CD4-positive, CD25-positive, alpha-beta regulatory T cell (primary cell): ENCODE measurements at regions not wholly inside any gene's neighbourhood (a gene's known extent, or its start where the extent isn't known, plus 50 kb on each side); places are given as distances from the start of the nearest gene placed in this dataset.
"Not testable (repeated sequence)": the region's sequence is repeated elsewhere in the genome, so short reads cannot be mapped to it uniquely, and the experiment has no call there.

ENCODE experiments used
- ATAC-seq, 2 donors: fragments of 150-1000 bp; cut with Tn5 transposase; one replicate each; pipeline ENCODE4 v1.10.0; 2021; ENCODE audit warnings: low read depth in 2 of 2, moderate number of reproducible peaks in 2 of 2, moderate library complexity in 1 of 2
- DNase-seq, 3 donors: peaks; one replicate each; pipeline versions ENCODE4 v3.0.0 to v3.0.0-alpha.2; 2012 to 2022; ENCODE audit warnings: mixed read lengths in 1 of 3
- H3K27ac ChIP-seq: one replicate; pipeline ENCODE4 v1.7.0; 2013; ENCODE audit warnings: mild to moderate bottlenecking, low read length; ENCODE audit not compliant: insufficient read depth, poor library complexity, severe bottlenecking
- H3K27me3 ChIP-seq: one replicate; pipeline ENCODE4 v1.7.0; 2013; ENCODE audit warnings: low read length; ENCODE audit not compliant: control insufficient read depth, insufficient read depth
- H3K36me3 ChIP-seq: one replicate; pipeline ENCODE4 v1.7.0; 2013; ENCODE audit warnings: mild to moderate bottlenecking, low read length, moderate library complexity; ENCODE audit not compliant: control insufficient read depth, insufficient read depth
- H3K4me1 ChIP-seq: 2 replicates; pipeline ENCODE4 v1.7.0; 2013; ENCODE audit warnings: mild to moderate bottlenecking, low read length; ENCODE audit not compliant: insufficient read depth, control insufficient read depth, poor library complexity, severe bottlenecking
- H3K4me3 ChIP-seq: one replicate; pipeline ENCODE4 v1.7.0; 2013; ENCODE audit warnings: low read depth, mild to moderate bottlenecking, low read length, moderate library complexity
- H3K9me3 ChIP-seq, 2 experiments: 1 replicate in 1 of 2; 2 replicates in 1 of 2; pipeline ENCODE4 v1.7.0; 2013; ENCODE audit warnings: low read length in 2 of 2, mild to moderate bottlenecking in 1 of 2, moderate library complexity in 1 of 2; ENCODE audit not compliant: control insufficient read depth in 2 of 2
- H3K27ac Mint-ChIP-seq, 3 donors: one replicate each; pipeline ENCODE4 v1.8.0; 2020 to 2022; ENCODE audit warnings: mild to moderate bottlenecking in 3 of 3, mixed read lengths in 3 of 3, moderate library complexity in 2 of 3
- H3K27me3 Mint-ChIP-seq: one replicate; pipeline ENCODE4 v1.8.0; 2022; ENCODE audit warnings: mild to moderate bottlenecking, mixed read lengths
- H3K36me3 Mint-ChIP-seq: one replicate; pipeline ENCODE4 v1.8.0; 2020; ENCODE audit warnings: mixed read lengths
- H3K4me1 Mint-ChIP-seq, 4 donors: one replicate each; pipeline ENCODE4 v1.8.0; 2020 to 2022; ENCODE audit warnings: mixed read lengths in 4 of 4, mild to moderate bottlenecking in 1 of 4
- H3K4me3 Mint-ChIP-seq, 4 donors: one replicate each; pipeline ENCODE4 v1.8.0; 2020 to 2022; ENCODE audit warnings: mild to moderate bottlenecking in 4 of 4, mixed read lengths in 4 of 4, moderate library complexity in 3 of 4
- H3K9me3 Mint-ChIP-seq, 7 donors: one replicate each; pipeline ENCODE4 v1.8.0; 2020 to 2022; ENCODE audit warnings: mixed read lengths in 7 of 7, mild to moderate bottlenecking in 3 of 7, moderate library complexity in 2 of 7

DNA sequence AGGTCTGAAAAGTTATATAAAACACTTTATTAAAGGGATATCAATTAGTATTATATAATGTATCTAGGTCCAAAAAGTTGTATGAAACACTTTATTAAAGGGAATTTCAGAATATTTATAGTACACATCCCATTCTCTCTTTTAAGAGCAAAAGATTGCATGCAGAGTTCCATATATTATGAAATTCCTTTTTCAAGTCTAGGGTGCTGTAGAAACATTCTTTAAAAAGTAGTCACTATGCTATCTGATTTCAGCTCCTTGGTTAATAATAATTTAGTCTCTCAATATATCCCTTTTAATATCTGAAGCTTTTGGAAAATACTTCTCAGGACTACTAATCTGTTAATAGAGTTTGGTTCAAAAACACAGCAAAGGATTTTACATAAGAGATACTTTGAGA lies 1496.1 kb upstream of the C9orf72 start:
- no peaks in the 10 kb centered on the region for H3K36me3 Mint-ChIP-seq
- no peaks in the 10 kb centered on the region for H3K4me1 ChIP-seq
- DNase-seq, result no peak
- H3K4me3 ChIP-seq, result no peak overlapping the region
- no peak overlapping the region for H3K27ac Mint-ChIP-seq
- H3K9me3 ChIP-seq, result no peaks in the 10 kb centered on the region
- no peaks in the 10 kb centered on the region for H3K27me3 Mint-ChIP-seq
- ATAC-seq, result no peak
- H3K27ac ChIP-seq, result no peak overlapping the region
- H3K36me3 ChIP-seq, result no peaks in the 10 kb centered on the region
- no peaks in the 10 kb centered on the region for H3K4me1 Mint-ChIP-seq
- no peaks in the 10 kb centered on the region for H3K27me3 ChIP-seq
- H3K9me3 Mint-ChIP-seq, result peaks cover 0 to 7% (median 0%) of the 10 kb centered on the region in 7 donors
- no peak overlapping the region for H3K4me3 Mint-ChIP-seq

DNA sequence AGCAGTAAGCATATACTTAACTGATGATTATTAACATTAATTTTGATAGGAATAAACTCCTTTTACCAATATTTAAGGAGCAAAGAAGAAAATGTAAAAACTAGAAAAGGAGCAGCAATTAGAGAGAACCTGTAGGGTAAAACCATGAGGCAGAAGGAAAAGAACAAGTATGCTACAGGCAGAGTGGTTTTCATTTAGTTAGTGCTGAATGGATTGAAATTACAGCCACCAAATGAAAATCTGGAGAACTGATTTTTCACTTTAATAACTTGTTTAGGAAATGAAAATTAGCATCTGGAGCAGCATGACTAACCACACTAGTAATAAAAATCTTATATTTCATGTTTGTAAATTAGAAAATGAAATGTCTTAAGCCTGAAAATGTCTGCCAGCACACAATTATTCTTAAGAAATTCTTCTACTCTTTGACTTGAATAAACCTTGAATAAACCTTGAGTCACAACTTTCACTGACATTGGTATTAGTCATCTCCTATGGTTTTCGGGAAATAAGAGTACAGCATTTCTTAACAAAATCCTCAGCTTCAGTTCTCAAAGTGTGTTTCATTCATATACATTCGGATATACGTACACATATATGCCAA lies 1504.9 kb upstream of the C9orf72 start:
- H3K27me3 ChIP-seq, result no peaks in the 10 kb centered on the region
- no peaks in the 10 kb centered on the region for H3K36me3 ChIP-seq
- no peaks in the 10 kb centered on the region for H3K27me3 Mint-ChIP-seq
- no peak overlapping the region for H3K27ac Mint-ChIP-seq
- DNase-seq, result no peak
- no peaks in the 10 kb centered on the region for H3K36me3 Mint-ChIP-seq
- H3K4me1 ChIP-seq, result no peaks in the 10 kb centered on the region
- no peak overlapping the region for H3K4me3 Mint-ChIP-seq
- H3K9me3 Mint-ChIP-seq, result peaks cover 0 to 7% (median 3%) of the 10 kb centered on the region in 7 donors
- no peak for ATAC-seq
- no peak overlapping the region for H3K27ac ChIP-seq
- no peaks in the 10 kb centered on the region for H3K4me1 Mint-ChIP-seq
- no peaks in the 10 kb centered on the region for H3K9me3 ChIP-seq
- H3K4me3 ChIP-seq, result no peak overlapping the region

DNA sequence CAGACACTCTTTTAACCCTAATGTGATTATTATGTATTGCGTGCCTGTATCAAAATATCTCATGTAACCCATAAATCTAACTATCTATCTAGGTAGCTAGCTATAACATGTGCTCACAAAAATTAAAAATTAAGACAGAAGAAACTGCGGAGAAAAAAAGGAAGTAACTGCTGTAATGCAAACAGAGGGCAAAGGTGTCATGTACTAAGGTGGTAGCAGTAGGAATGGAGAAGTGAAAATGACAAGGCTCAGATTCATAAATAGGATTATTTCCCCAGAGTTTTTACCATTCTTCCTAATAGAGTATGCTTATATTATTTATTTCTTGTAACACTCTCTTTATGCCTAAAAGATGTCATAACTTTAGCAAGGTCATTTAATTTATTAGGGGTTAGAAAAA lies 1527.5 kb upstream of the C9orf72 start:
- H3K9me3 ChIP-seq, result peaks cover 0 to 8% of the 10 kb centered on the region in 2 experiments
- Mint-ChIP-seq H3K4me3 (no peak overlapping the region), H3K27ac (no peak overlapping the region), H3K36me3 (no peaks in the 10 kb centered on the region), H3K27me3 (no peaks in the 10 kb centered on the region), H3K9me3 (peaks cover 3 to 12% (median 4%) of the 10 kb centered on the region in 7 donors), H3K4me1 (no peaks in the 10 kb centered on the region)
- H3K27me3 ChIP-seq, result no peaks in the 10 kb centered on the region
- no peak overlapping the region for H3K27ac ChIP-seq
- no peak overlapping the region for H3K4me3 ChIP-seq
- no peaks in the 10 kb centered on the region for H3K4me1 ChIP-seq
- ATAC-seq, result no peak
- DNase-seq, result no peak
- H3K36me3 ChIP-seq, result no peaks in the 10 kb centered on the region

DNA sequence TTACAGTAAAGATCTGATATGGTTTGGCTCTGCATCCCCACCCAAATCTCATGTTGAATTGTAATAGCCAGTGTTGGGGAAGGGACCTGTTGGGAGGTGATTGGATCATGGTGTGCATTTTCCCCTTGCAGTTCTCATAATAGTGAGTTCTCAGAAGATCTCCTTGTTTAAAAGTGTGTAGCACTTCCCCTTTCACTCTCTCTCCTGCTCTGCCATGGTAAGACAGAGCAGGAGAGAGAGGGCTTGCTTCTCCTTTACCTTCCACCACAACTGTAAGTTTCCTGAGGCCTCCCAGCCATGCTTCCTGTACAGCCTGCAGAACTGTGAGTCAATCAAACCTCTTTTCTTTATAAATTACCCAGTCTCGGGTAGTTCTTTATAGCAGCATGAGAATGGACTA lies 1530.9 kb upstream of the C9orf72 start:
- not testable (repeated sequence) for ATAC-seq, H3K27ac ChIP-seq, H3K27ac Mint-ChIP-seq, H3K36me3 ChIP-seq, H3K4me1 Mint-ChIP-seq, H3K27me3 Mint-ChIP-seq, H3K4me1 ChIP-seq, H3K9me3 ChIP-seq, H3K9me3 Mint-ChIP-seq, H3K4me3 ChIP-seq, DNase-seq, H3K27me3 ChIP-seq, H3K4me3 Mint-ChIP-seq, H3K36me3 Mint-ChIP-seq

DNA sequence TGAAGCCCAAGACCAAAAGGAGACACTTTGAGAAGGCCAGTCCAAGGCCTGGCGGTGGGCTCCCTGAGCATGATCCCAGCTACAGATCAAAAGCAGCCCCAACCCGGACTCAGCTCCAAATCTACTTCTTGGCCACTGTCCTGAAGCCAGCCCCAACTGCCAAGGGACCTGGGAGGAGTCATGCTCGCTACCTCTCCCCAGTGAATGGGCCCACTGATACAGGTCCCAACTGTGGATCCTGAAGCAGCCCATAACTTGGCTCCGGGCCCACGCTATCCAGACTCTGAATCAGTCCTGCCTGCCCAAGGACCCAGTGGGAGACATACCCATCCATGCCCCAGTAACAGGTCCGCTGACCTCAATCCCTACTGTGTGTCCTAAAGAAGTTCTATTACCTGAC lies 1545.3 kb upstream of the C9orf72 start:
- ATAC-seq (peak in 1 of 2 donors; percentile 28), DNase-seq (no peak)
- H3K36me3 Mint-ChIP-seq, result no peaks in the 10 kb centered on the region
- H3K9me3 Mint-ChIP-seq, result peaks cover 0 to 9% (median 3%) of the 10 kb centered on the region in 7 donors
- no peak overlapping the region for H3K27ac Mint-ChIP-seq
- no peak overlapping the region for H3K4me3 ChIP-seq
- H3K9me3 ChIP-seq, result no peaks in the 10 kb centered on the region
- H3K27ac ChIP-seq, result no peak overlapping the region
- H3K4me1 ChIP-seq, result no peaks in the 10 kb centered on the region
- H3K27me3 Mint-ChIP-seq, result no peaks in the 10 kb centered on the region
- no peaks in the 10 kb centered on the region for H3K27me3 ChIP-seq
- H3K4me3 Mint-ChIP-seq, result no peak overlapping the region
- no peaks in the 10 kb centered on the region for H3K4me1 Mint-ChIP-seq
- H3K36me3 ChIP-seq, result no peaks in the 10 kb centered on the region

DNA sequence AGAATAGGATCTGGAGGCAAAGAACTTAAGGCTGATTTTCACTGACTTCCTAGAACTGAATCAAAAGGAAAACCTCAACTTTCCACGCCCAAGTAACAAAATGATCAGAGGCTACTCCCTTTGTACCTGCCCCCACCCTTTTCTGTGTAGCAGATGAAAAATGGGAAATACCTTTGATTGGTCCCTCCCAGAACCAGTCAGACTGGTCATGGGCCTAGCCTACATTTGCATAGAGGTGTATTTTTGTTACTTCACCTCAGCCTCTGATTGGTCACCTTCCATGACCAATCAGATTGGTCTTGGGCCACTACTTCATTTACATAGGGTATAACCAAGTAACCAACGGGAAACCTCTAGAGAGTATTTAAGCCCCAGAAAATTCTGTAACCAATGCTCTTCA lies 1553.5 kb upstream of the C9orf72 start:
- Histone ChIP-seq H3K27ac (no peak overlapping the region), H3K36me3 (no peaks in the 10 kb centered on the region), H3K4me3 (no peak overlapping the region), H3K27me3 (no peaks in the 10 kb centered on the region), H3K4me1 (no peaks in the 10 kb centered on the region), H3K9me3 (peaks cover 2 to 10% of the 10 kb centered on the region in 2 experiments)
- DNase-seq (no peak), ATAC-seq (no peak)
- Mint-ChIP-seq H3K27ac (no peak overlapping the region), H3K27me3 (no peaks in the 10 kb centered on the region), H3K36me3 (no peaks in the 10 kb centered on the region), H3K4me1 (no peaks in the 10 kb centered on the region), H3K9me3 (peaks cover 0 to 21% (median 4%) of the 10 kb centered on the region in 7 donors), H3K4me3 (no peak overlapping the region)

DNA sequence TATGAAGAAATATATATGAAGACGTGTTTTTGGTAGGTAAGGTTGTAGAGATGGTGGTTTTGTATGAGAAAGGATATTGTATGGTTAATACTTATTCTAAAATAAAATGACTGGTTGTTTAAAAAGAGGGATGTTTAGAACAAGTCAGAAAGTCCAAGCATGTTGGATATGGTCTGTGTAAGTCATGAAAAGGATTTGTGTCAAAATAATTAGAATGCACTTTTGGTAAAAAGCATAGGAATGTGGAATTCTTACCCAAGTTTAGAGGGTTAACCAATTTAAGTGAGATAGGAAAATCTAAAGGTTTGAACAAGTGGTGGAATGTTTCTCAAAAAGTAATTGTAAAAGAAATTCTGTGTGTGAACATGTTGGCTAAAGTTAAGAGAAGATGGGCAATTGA lies 1556.5 kb upstream of the C9orf72 start:
- Mint-ChIP-seq H3K9me3 (peaks cover 0 to 35% (median 4%) of the 10 kb centered on the region in 7 donors), H3K27me3 (no peaks in the 10 kb centered on the region), H3K27ac (no peak overlapping the region), H3K4me1 (no peaks in the 10 kb centered on the region), H3K36me3 (no peaks in the 10 kb centered on the region), H3K4me3 (no peak overlapping the region)
- Histone ChIP-seq H3K4me1 (no peaks in the 10 kb centered on the region), H3K36me3 (no peaks in the 10 kb centered on the region), H3K27ac (no peak overlapping the region), H3K27me3 (no peaks in the 10 kb centered on the region), H3K9me3 (peaks cover 2 to 10% of the 10 kb centered on the region in 2 experiments), H3K4me3 (no peak overlapping the region)
- DNase-seq, result no peak
- no peak for ATAC-seq

DNA sequence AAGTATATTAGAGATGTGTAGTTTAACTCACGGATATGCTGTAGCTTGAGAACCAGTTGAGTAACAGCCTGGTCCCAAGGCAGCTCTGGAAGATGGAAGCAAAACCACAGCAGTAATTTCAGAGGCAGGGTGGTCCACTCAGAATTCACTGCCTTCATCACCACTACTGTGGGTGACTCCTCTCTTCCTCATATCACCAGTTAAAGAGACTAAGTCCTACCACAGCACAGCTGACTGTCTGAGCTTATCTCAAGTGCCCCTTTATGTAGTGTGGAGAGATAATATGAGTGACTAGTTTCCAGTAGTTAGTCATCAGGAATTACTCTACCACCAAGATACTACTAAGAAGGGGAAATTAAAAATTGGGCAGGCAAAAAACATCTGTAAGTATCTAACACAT lies 1571.2 kb upstream of the C9orf72 start:
- H3K27me3 ChIP-seq, result no peaks in the 10 kb centered on the region
- H3K9me3 Mint-ChIP-seq, result peaks cover 0 to 30% (median 3%) of the 10 kb centered on the region in 7 donors
- no peak for ATAC-seq
- no peak overlapping the region for H3K4me3 ChIP-seq
- no peak overlapping the region for H3K27ac ChIP-seq
- DNase-seq, result no peak
- no peaks in the 10 kb centered on the region for H3K4me1 ChIP-seq
- H3K36me3 ChIP-seq, result no peaks in the 10 kb centered on the region
- H3K27ac Mint-ChIP-seq, result no peak overlapping the region
- H3K36me3 Mint-ChIP-seq, result no peaks in the 10 kb centered on the region
- H3K4me1 Mint-ChIP-seq, result no peaks in the 10 kb centered on the region
- no peaks in the 10 kb centered on the region for H3K27me3 Mint-ChIP-seq
- H3K4me3 Mint-ChIP-seq, result no peak overlapping the region
- H3K9me3 ChIP-seq, result peaks cover 2 to 4% of the 10 kb centered on the region in 2 experiments
